Liver (tissue), 8 donors: ENCODE measurements at regions not wholly inside any gene's neighbourhood (a gene's known extent, or its start where the extent isn't known, plus 50 kb on each side); places are given as distances from the start of the nearest gene placed in this dataset.

Experiments
- DNase-seq: peaks from one replicate; pipeline ENCODE4 v3.0.0-alpha.2; 2017; ENCODE audit warnings: low spot score
- H3K27ac ChIP-seq, 2 donors: one replicate each; pipeline ENCODE4 v1.7.0; 2013; ENCODE audit warnings: inconsistent platforms in 2 of 2, low read length in 2 of 2, control low read depth in 1 of 2, low read depth in 1 of 2, mild to moderate bottlenecking in 1 of 2
- H3K27me3 ChIP-seq, 4 donors: one replicate each; pipeline versions ENCODE4 v1.6.1 to v1.7.0; 2013; ENCODE audit warnings: low read length in 3 of 4, inconsistent platforms in 1 of 4, mild to moderate bottlenecking in 1 of 4, moderate library complexity in 1 of 4; ENCODE audit not compliant: control insufficient read depth in 4 of 4, insufficient read depth in 4 of 4
- H3K36me3 ChIP-seq, 4 donors: one replicate each; pipeline versions ENCODE4 v1.6.1 to v1.7.0; 2013; ENCODE audit warnings: low read length in 3 of 4, mild to moderate bottlenecking in 3 of 4, low read depth in 1 of 4, moderate library complexity in 1 of 4; ENCODE audit not compliant: control insufficient read depth in 4 of 4, insufficient read depth in 3 of 4
- H3K4me1 ChIP-seq, 4 donors: one replicate each; pipeline versions ENCODE4 v1.6.1 to v1.7.0; 2013; ENCODE audit warnings: low read length in 3 of 4, mild to moderate bottlenecking in 3 of 4, moderate library complexity in 1 of 4; ENCODE audit not compliant: control insufficient read depth in 4 of 4, insufficient read depth in 4 of 4
- H3K4me3 ChIP-seq, 3 donors: one replicate each; pipeline versions ENCODE4 v1.6.1 to v1.7.0; 2013; ENCODE audit warnings: low read length in 3 of 3, control low read depth in 1 of 3, low read depth in 1 of 3, mild to moderate bottlenecking in 1 of 3
- H3K9ac ChIP-seq, 2 donors: one replicate each; pipeline ENCODE4 v1.7.0; 2013; ENCODE audit warnings: low read length in 2 of 2, mild to moderate bottlenecking in 2 of 2, moderate library complexity in 2 of 2, control low read depth in 1 of 2, low read depth in 1 of 2
- H3K9me3 ChIP-seq, 4 donors: one replicate each; pipeline versions ENCODE4 v1.6.1 to v1.7.0; 2013; ENCODE audit warnings: low read length in 3 of 4; ENCODE audit not compliant: control insufficient read depth in 4 of 4
- EGR1 ChIP-seq, 2 donors: IDR thresholded peaks; 2 replicates each; pipeline ENCODE4 v1.6.1; 2016 to 2018; ENCODE audit warnings: antibody characterized with exemption in 2 of 2, low read depth in 2 of 2
- FOXA1 ChIP-seq: IDR thresholded peaks from 2 replicates; pipeline ENCODE4 v1.6.1; 2016; ENCODE audit warnings: antibody characterized with exemption
- FOXA2 ChIP-seq: IDR thresholded peaks from 2 replicates; pipeline ENCODE4 v1.6.1; 2016; ENCODE audit warnings: antibody characterized with exemption
- GABPA ChIP-seq, 2 donors: IDR thresholded peaks in 1 of 2; conservative IDR thresholded peaks in 1 of 2; 2 replicates each; pipeline ENCODE4 v1.6.1; 2016; ENCODE audit warnings: antibody characterized with exemption in 2 of 2, mild to moderate bottlenecking in 1 of 2, moderate library complexity in 1 of 2
- HNF4A ChIP-seq, 2 donors: conservative IDR thresholded peaks; 2 replicates each; pipeline ENCODE4 v1.6.1; 2016; ENCODE audit warnings: antibody characterized with exemption in 2 of 2, mild to moderate bottlenecking in 2 of 2
- HNF4G ChIP-seq: IDR thresholded peaks from 2 replicates; pipeline ENCODE4 v1.6.1; 2016; ENCODE audit warnings: antibody characterized with exemption
- JUND ChIP-seq, 2 donors: IDR thresholded peaks; 2 replicates each; pipeline ENCODE4 v1.6.1; 2016; ENCODE audit warnings: antibody characterized with exemption in 2 of 2
- RXRA ChIP-seq, 2 donors: IDR thresholded peaks; 2 replicates each; pipeline ENCODE4 v1.6.1; 2017 to 2018; ENCODE audit warnings: antibody characterized with exemption in 2 of 2, mild to moderate bottlenecking in 1 of 2
- SP1 ChIP-seq: IDR thresholded peaks from 2 replicates; pipeline ENCODE4 v1.6.1; 2018; ENCODE audit warnings: antibody characterized with exemption, mild to moderate bottlenecking
- TAF1 ChIP-seq: conservative IDR thresholded peaks from 2 replicates; pipeline ENCODE4 v1.6.1; 2016; ENCODE audit warnings: antibody characterized with exemption, mild to moderate bottlenecking
- YY1 ChIP-seq: IDR thresholded peaks from 2 replicates; pipeline ENCODE4 v1.6.1; 2016; ENCODE audit warnings: antibody characterized with exemption, mild to moderate bottlenecking
- WGBS: extraction: QIAGEN DNeasy Blood & Tissue Kit; methylation state at CpG from one replicate; pipeline ENCODE4 v1.1.7; 2013; 5-methylcytosine and 5-hydroxymethylcytosine counted together
- TF ChIP-seq, protein P1 (sequence below): IDR thresholded peaks from 2 replicates; pipeline ENCODE4 v1.6.1; 2016; ENCODE audit warnings: antibody characterized with exemption
- TF ChIP-seq, protein P2 (sequence below): IDR thresholded peaks from 2 replicates; pipeline ENCODE4 v1.6.1; 2016; ENCODE audit warnings: antibody characterized with exemption, mild to moderate bottlenecking
- TF ChIP-seq, protein P3 (sequence below): fragments of 150-350 bp; IDR thresholded peaks from 2 replicates; pipeline ENCODE4 v1.5.1; 2017; ENCODE audit warnings: improper control_type of control experiment, low read depth, low read length; ENCODE audit not compliant: missing input control
- TF ChIP-seq, protein P4 (sequence below): IDR thresholded peaks from 2 replicates; pipeline ENCODE4 v1.6.1; 2016; ENCODE audit warnings: antibody characterized with exemption
- donor health status: healthy.
- donor health status: healthy.
- donor health status: healthy.
- donor health status: healthy.
- donor health status: healthy.

DNA sequence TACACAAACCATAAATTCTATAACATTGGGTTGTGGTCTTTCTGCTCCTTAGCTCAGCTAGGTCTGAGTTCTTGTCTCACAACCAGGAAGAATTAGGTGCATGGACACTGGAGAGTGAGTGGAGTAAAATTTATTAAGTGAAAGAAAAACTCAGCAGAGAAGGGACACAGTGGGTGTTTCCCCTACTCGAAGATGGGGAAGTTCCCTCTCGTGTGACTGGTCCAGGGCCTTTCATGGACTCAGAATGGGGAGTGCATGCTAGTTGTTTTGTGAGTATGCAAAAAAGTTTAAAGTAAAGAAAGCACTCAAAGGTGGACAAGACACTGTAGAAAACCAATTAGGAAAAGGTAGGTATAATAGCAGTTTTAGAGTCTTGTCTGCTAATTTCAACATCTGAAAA, 215.5 kb upstream of the RORA start (continued):
- TF ChIP-seq, protein P1, sequence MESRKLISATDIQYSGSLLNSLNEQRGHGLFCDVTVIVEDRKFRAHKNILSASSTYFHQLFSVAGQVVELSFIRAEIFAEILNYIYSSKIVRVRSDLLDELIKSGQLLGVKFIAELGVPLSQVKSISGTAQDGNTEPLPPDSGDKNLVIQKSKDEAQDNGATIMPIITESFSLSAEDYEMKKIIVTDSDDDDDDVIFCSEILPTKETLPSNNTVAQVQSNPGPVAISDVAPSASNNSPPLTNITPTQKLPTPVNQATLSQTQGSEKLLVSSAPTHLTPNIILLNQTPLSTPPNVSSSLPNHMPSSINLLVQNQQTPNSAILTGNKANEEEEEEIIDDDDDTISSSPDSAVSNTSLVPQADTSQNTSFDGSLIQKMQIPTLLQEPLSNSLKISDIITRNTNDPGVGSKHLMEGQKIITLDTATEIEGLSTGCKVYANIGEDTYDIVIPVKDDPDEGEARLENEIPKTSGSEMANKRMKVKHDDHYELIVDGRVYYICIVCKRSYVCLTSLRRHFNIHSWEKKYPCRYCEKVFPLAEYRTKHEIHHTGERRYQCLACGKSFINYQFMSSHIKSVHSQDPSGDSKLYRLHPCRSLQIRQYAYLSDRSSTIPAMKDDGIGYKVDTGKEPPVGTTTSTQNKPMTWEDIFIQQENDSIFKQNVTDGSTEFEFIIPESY: no peak

- WGBS: 95% methylated on average over 1 of the region's 1 CpG
- no peak overlapping the region for H3K27ac ChIP-seq
- TF ChIP-seq SP1: no peak
- TF ChIP-seq GABPA (IDR thresholded peaks at IDR 0.05 in 1 of 2, conservative IDR thresholded peaks at IDR 0.05 in 1 of 2): no peak
- no peak for TF ChIP-seq EGR1 (IDR thresholded peaks at IDR 0.05; ENCODE audit: low read depth in 2 of 2)
- TF ChIP-seq TAF1: no peak
- TF ChIP-seq FOXA2: no peak
- TF ChIP-seq, protein P2, sequence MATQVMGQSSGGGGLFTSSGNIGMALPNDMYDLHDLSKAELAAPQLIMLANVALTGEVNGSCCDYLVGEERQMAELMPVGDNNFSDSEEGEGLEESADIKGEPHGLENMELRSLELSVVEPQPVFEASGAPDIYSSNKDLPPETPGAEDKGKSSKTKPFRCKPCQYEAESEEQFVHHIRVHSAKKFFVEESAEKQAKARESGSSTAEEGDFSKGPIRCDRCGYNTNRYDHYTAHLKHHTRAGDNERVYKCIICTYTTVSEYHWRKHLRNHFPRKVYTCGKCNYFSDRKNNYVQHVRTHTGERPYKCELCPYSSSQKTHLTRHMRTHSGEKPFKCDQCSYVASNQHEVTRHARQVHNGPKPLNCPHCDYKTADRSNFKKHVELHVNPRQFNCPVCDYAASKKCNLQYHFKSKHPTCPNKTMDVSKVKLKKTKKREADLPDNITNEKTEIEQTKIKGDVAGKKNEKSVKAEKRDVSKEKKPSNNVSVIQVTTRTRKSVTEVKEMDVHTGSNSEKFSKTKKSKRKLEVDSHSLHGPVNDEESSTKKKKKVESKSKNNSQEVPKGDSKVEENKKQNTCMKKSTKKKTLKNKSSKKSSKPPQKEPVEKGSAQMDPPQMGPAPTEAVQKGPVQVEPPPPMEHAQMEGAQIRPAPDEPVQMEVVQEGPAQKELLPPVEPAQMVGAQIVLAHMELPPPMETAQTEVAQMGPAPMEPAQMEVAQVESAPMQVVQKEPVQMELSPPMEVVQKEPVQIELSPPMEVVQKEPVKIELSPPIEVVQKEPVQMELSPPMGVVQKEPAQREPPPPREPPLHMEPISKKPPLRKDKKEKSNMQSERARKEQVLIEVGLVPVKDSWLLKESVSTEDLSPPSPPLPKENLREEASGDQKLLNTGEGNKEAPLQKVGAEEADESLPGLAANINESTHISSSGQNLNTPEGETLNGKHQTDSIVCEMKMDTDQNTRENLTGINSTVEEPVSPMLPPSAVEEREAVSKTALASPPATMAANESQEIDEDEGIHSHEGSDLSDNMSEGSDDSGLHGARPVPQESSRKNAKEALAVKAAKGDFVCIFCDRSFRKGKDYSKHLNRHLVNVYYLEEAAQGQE: no peak
- TF ChIP-seq, protein P3, sequence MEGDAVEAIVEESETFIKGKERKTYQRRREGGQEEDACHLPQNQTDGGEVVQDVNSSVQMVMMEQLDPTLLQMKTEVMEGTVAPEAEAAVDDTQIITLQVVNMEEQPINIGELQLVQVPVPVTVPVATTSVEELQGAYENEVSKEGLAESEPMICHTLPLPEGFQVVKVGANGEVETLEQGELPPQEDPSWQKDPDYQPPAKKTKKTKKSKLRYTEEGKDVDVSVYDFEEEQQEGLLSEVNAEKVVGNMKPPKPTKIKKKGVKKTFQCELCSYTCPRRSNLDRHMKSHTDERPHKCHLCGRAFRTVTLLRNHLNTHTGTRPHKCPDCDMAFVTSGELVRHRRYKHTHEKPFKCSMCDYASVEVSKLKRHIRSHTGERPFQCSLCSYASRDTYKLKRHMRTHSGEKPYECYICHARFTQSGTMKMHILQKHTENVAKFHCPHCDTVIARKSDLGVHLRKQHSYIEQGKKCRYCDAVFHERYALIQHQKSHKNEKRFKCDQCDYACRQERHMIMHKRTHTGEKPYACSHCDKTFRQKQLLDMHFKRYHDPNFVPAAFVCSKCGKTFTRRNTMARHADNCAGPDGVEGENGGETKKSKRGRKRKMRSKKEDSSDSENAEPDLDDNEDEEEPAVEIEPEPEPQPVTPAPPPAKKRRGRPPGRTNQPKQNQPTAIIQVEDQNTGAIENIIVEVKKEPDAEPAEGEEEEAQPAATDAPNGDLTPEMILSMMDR: no peak
- no peak for TF ChIP-seq HNF4G
- no peak for TF ChIP-seq FOXA1
- TF ChIP-seq, protein P1: no peak
- TF ChIP-seq JUND (IDR thresholded peaks at IDR 0.05): no peak
- TF ChIP-seq HNF4A (conservative IDR thresholded peaks at IDR 0.05): no peak
- no peak for TF ChIP-seq RXRA (IDR thresholded peaks at IDR 0.05)
- TF ChIP-seq, protein P4, sequence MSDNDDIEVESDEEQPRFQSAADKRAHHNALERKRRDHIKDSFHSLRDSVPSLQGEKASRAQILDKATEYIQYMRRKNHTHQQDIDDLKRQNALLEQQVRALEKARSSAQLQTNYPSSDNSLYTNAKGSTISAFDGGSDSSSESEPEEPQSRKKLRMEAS: no peak
- no peak for TF ChIP-seq YY1
- no peaks in the 10 kb centered on the region for H3K4me1 ChIP-seq
- no peak overlapping the region for H3K4me3 ChIP-seq
- H3K9ac ChIP-seq: no peak overlapping the region
- H3K27me3 ChIP-seq: no peaks in the 10 kb centered on the region
- no peak for DNase-seq
- H3K9me3 ChIP-seq: peaks cover 0 to 7% (median 2%) of the 10 kb centered on the region in 4 donors
- H3K36me3 ChIP-seq: no peaks in the 10 kb centered on the region
Measured at GRCh38 chr15:61442821-61443220, 213.7 kb upstream of the RORA start.
